H1 (cell line): ENCODE measurements at regions not wholly inside any gene's neighbourhood (a gene's known extent, or its start where the extent isn't known, plus 50 kb on each side); places are given as distances from the start of the nearest gene placed in this dataset.

Experiments
- SIN3A ChIP-seq, 2 experiments: IDR thresholded peaks in 1 of 2; conservative IDR thresholded peaks in 1 of 2; 2 replicates each; pipeline ENCODE4 v1.6.1; 2011 to 2012; ENCODE audit warnings: low read length in 2 of 2, improper control_type of control experiment in 1 of 2, low read depth in 1 of 2, mild to moderate bottlenecking in 1 of 2
- TAF1 ChIP-seq: IDR thresholded peaks from 2 replicates; pipeline ENCODE4 v1.6.1; 2011; ENCODE audit warnings: mild to moderate bottlenecking, low read depth, low read length

DNA sequence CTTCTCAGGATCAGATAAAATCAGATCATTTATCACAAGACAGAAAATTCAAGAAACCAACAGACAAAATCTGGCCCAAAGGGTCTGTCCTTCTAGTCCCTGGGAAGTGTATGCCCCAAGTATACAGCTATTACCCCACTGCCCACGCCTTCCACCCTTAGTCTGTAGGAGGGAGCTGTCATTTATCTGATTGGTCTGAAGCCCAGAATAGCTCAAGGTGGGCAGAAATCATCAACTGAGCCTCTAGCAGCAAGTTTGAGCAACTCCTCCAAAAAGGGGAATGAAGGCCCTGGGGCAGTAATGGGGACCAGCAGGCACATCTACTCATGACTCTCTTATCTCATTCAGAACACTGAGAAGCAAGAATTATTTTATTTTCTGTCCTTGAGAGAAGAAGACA lies 126.9 kb downstream of the MATN1 start (continued):
- TF ChIP-seq TAF1 (no peak), SIN3A (conservative IDR thresholded peaks at IDR 0.05 in 1 of 2, IDR thresholded peaks at IDR 0.05 in 1 of 2; ENCODE audit: low read depth in 1 of 2, low read length in 2 of 2) (no peak)
